ENCODE measurements at regions not wholly inside any gene's neighbourhood (a gene's known extent, or its start where the extent isn't known, plus 50 kb on each side); places are given as distances from the start of the nearest gene placed in this dataset.
"Not testable (repeated sequence)": the region's sequence is repeated elsewhere in the genome, so short reads cannot be mapped to it uniquely, and the experiment has no call there.

DNA sequence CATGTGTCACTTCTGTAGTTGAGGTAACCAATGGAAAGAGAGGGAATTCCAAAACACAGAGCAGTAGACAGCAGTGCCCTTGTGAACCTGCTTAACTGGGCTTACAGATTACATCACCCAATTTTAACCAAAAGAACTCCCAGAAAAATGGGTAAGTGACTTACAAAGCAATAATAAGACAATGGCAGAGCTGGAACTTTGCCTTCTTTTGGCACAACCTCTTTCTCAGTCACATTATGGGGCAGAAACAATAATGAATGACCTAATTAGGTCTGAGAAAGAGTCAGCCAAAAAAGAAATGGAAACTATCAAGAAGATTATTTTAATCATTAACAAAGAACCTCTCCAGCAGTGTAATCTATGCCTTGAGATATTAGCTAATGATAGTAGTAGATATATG lies 146.5 kb downstream of the SPATA31D1 start:
- no peak overlapping the region for H3K4me3 ChIP-seq (ENCODE audit: low read depth, low read length)
- TF ChIP-seq, protein P1, sequence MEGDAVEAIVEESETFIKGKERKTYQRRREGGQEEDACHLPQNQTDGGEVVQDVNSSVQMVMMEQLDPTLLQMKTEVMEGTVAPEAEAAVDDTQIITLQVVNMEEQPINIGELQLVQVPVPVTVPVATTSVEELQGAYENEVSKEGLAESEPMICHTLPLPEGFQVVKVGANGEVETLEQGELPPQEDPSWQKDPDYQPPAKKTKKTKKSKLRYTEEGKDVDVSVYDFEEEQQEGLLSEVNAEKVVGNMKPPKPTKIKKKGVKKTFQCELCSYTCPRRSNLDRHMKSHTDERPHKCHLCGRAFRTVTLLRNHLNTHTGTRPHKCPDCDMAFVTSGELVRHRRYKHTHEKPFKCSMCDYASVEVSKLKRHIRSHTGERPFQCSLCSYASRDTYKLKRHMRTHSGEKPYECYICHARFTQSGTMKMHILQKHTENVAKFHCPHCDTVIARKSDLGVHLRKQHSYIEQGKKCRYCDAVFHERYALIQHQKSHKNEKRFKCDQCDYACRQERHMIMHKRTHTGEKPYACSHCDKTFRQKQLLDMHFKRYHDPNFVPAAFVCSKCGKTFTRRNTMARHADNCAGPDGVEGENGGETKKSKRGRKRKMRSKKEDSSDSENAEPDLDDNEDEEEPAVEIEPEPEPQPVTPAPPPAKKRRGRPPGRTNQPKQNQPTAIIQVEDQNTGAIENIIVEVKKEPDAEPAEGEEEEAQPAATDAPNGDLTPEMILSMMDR (IDR thresholded peaks at IDR 0.05; ENCODE audit: low read depth, low read length), result no peak

DNA sequence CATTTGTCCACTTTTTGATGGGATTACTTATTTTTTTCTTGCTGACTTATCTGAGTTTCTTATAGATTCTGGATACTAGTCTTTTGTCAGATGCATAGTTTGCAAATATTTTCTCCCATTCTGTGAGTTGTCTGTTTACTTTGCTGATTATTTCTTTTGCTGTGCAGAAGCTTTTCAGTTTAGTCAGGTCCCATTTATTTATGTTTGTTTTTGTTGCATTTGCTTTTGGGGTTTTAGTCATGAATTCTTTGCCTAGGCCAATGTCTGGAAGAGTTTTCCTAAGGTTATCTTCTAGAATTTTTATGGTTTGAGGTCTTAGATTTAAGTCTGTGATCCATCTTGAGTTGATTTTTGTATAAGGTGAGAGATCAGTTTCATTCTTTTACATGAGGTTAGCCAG lies 149.5 kb downstream of the SPATA31D1 start:
- H3K4me3 ChIP-seq (ENCODE audit: low read depth, low read length), result not testable (repeated sequence)

DNA sequence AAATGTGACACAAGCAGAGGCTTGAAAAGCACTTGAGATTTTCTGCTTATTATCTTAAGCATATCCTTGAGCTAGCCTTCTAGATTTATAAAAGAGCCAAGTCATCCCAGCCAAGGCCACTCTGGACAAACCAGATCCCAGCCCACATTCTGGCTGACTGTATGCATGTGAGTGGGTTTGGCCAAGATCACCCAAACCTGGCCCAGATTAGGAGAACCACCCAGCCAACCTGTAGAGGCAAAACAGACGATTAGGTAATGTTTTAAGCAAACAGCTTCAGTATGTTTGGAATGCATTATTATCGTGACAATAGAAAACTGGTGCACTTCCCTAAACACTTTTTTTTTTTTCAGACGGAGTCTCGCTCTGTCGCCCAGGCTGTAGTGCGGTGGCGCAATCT lies 151.9 kb downstream of the SPATA31D1 start:
- TF ChIP-seq, protein P1 (IDR thresholded peaks at IDR 0.05; ENCODE audit: low read depth, low read length), result no peak
- H3K4me3 ChIP-seq (ENCODE audit: low read depth, low read length), result no peak overlapping the region

DNA sequence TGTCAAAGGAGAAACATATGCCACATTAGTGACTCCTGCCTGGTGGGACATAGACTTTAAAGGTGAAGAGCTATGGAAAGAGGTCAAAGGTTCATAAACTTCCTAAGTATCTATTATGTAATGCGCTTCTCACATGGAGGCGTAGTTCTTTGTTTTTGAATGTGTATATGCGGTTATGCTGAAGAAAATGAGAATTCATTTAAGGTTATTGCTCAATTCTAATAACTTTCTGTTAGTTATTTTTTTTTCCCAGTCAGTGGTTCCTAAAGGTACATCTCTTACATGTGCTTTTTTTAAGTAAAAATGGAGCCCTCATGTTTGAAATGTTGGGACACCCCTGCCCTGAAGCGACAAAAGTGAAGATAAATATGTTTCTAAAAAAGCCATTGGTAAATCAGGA lies 156.2 kb downstream of the SPATA31D1 start:
- TF ChIP-seq, protein P1 (IDR thresholded peaks at IDR 0.05; ENCODE audit: low read depth, low read length), result no peak
- H3K4me3 ChIP-seq (ENCODE audit: low read depth, low read length), result no peak overlapping the region

DNA sequence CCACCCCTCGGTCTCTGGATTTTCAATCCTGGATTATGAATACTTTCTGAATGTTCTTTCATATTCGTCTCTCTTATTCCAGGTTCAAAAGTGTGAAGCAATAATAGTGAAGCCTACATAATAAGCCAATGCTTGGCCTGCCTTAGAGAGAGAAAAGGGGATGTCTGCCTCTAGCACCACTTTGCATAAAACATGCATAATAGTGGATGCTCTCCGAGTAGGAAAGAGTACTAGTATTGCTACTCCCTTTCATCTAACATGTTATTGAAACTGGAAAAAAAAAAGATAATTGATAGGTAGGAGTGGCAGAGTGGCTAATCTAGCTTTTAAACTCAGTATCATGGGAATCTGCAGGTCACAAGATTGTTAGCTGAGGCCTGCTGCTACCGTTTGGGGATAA lies 158.1 kb downstream of the SPATA31D1 start:
- TF ChIP-seq, protein P1 (IDR thresholded peaks at IDR 0.05; ENCODE audit: low read depth, low read length), result no peak
- no peak overlapping the region for H3K4me3 ChIP-seq (ENCODE audit: low read depth, low read length)

DNA sequence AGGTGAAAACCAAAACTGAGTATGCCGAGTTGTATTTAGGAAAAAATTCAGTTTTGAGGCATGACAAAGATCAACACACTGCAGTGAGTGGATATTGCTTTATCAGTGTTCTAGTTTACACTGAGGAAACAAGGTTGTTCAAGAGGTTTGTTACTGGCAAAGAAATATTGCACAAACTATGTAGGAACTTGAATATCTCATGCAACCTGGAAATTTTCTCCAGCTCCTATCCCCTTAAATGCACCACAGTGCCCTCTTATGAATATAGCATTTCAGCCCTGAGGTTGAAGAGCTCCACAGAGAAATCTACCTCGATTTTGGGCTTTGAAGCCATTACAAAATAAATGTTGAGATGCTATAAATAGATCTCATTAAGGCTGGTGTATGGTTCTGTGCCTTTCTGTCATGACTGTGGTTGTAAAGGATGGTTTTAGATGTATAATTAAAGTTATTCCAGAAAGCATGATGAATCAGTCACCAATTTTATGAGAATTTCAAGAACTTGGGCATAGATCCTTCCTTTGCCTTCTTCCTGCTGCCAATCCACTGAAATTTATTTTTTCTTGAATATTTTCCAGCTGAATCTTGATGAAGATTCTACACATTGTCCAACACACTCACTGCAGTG lies 159.3 kb downstream of the SPATA31D1 start:
- no peak overlapping the region for H3K4me3 ChIP-seq (ENCODE audit: low read depth, low read length)
- TF ChIP-seq, protein P1 (IDR thresholded peaks at IDR 0.05; ENCODE audit: low read depth, low read length), result no peak

DNA sequence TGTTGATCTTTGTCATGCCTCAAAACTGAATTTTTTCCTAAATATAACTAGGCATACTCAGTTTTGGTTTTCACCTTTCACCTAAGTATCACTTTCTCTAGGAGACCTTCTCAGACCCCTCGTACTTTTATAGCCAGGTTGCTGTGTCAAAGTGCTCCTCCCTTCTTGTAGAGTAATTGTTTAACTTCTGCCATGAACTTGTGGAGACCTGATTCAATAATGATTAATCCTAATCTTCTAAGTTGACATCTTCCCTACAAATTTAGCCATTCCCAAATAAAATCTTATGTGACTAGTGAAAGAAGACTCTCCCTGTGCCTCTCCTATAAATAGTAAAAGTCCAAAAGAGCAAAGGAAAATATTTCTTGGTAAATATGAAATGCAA lies 159.8 kb downstream of the SPATA31D1 start:
- TF ChIP-seq, protein P1 (IDR thresholded peaks at IDR 0.05; ENCODE audit: low read depth, low read length), result no peak
- H3K4me3 ChIP-seq (ENCODE audit: low read depth, low read length), result no peak overlapping the region

DNA sequence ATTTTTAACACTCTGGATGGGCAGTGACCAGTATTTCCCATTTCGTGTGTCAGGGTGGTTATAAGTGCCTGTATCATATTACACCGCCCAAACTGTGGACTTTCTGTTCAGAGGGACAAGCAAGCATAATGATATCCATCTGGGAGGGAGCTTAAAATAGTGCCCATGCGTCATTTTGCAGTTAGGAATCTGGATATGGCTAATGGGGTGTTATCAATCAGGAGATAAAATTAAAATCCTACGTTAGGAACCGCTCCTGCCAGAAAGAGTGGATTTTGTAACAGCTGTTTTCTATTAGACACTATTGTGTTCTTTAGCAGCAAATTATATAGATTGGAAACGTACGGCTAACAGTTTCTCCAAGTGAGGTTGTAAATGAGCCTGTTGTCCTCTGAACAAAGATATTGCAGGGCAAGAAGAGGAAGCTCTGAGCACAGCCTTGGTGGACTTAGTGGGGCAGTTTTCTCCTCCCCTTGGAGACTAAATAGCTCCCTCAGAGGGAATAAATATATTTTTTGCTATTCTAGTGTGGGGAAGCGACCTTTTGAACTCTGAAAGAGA lies 160.4 kb downstream of the SPATA31D1 start:
- TF ChIP-seq, protein P1 (IDR thresholded peaks at IDR 0.05; ENCODE audit: low read depth, low read length), result no peak
- no peak overlapping the region for H3K4me3 ChIP-seq (ENCODE audit: low read depth, low read length)

Data from WI38 (cell line).